ENCODE measurements at regions not wholly inside any gene's neighbourhood (a gene's known extent, or its start where the extent isn't known, plus 50 kb on each side); places are given as distances from the start of the nearest gene placed in this dataset.

GRCh38 chr11:45060707-45061106 is 85.7 kb upstream of the PRDM11 start:
- DNase-seq (ENCODE audit: low spot score) (no peak), ATAC-seq (no peak), FAIRE-seq (no peak)
- Histone ChIP-seq H3K79me2 (ENCODE audit: insufficient read depth, low read length) (no peaks in the 10 kb centered on the region), H3K27me3 (ENCODE audit: control insufficient read depth in 1 of 2, insufficient read depth in 2 of 2, low read length in 2 of 2) (peaks cover 0 to 3% of the 10 kb centered on the region in 2 experiments; a peak in 1 of 5 replicates), H4K20me1 (ENCODE audit: insufficient read depth, low read length) (no peaks in the 10 kb centered on the region), H2AFZ (ENCODE audit: low read length) (no peak overlapping the region), H3K9ac (ENCODE audit: insufficient read depth, low read depth, low read length) (no peak overlapping the region), H3K27ac (ENCODE audit: extremely low read length, insufficient read depth, low read length) (no peak overlapping the region), H3K9me3 (ENCODE audit: low read length) (peaks cover 7% of the 10 kb centered on the region; the same call in 1 of the 2 replicates), H3K4me1 (ENCODE audit: insufficient read depth, low read length) (no peaks in the 10 kb centered on the region), H3K4me2 (ENCODE audit: low read depth, low read length) (no peak overlapping the region), H3K4me3 (replicated peaks in 1 of 3; ENCODE audit: insufficient read depth in 1 of 3, low read depth in 2 of 3, low read length in 3 of 3) (no peak overlapping the region), H3K36me3 (replicated peaks in 1 of 2; ENCODE audit: control insufficient read depth in 1 of 2, insufficient read depth in 2 of 2, low read length in 2 of 2) (no peaks in the 10 kb centered on the region)
- ChIA-PET POLR2A (no interaction called here), CTCF (ENCODE audit: low intra/inter-chr PET ratio, low total read pairs) (no interaction called here)
- TF ChIP-seq SIX1 (CRISPR knock-in tag; IDR thresholded peaks at IDR 0.05; ENCODE audit: borderline replicate concordance) (no peak), MIXL1 (CRISPR knock-in tag; IDR thresholded peaks at IDR 0.05) (no peak)
- 46% methylated on average over 8 of the region's 8 CpGs for WGBS (ENCODE audit: low lambda C conversion rate)
- intact Hi-C loops (cut with micrococcal nuclease; ENCODE audit: unreplicated experiment), result no loop called here
- in situ Hi-C loops (cut with HindIII; ENCODE audit: extremely low pct_ligation_motif_present, low pct_unique_long_range_greater_than_20kb), result no loop called here
- BruUV-seq (replicated peaks), result no TSS peak

- POLR2A ChIA-PET, result no interaction called here
- no peak for FAIRE-seq
These were observed 84.8 kb upstream of the PRDM11 start for GRCh38 chr11:45061641-45062040.

More at GRCh38 chr11:45061641-45062040, 84.8 kb upstream of the PRDM11 start:
- H3K9me3 ChIP-seq (ENCODE audit: low read length), result peaks cover 7% of the 10 kb centered on the region; the same call in 1 of the 2 replicates
- CTCF ChIA-PET (ENCODE audit: low intra/inter-chr PET ratio, low total read pairs), result no interaction called here
- no peaks in the 10 kb centered on the region for H3K36me3 ChIP-seq (replicated peaks in 1 of 2; ENCODE audit: control insufficient read depth in 1 of 2, insufficient read depth in 2 of 2, low read length in 2 of 2)
- H3K4me1 ChIP-seq (ENCODE audit: insufficient read depth, low read length), result no peaks in the 10 kb centered on the region
- TF ChIP-seq ZNF607 (CRISPR knock-in tag; IDR thresholded peaks at IDR 0.05; ENCODE audit: borderline replicate concordance), result no peak
- TF ChIP-seq CREB1 (IDR thresholded peaks at IDR 0.05), result peak; percentile 13; the same call in 1 of the 2 replicates
- no peak for TF ChIP-seq CREB1 (CRISPR knock-in tag; IDR thresholded peaks at IDR 0.05)
- DNase-seq (ENCODE audit: low spot score), result no peak
- WGBS (ENCODE audit: low lambda C conversion rate), result 10% methylated on average over 7 of the region's 10 CpGs
- H2AFZ ChIP-seq (ENCODE audit: low read length), result no peak overlapping the region
- no peaks in the 10 kb centered on the region for H4K20me1 ChIP-seq (ENCODE audit: insufficient read depth, low read length)
- H3K9ac ChIP-seq (ENCODE audit: insufficient read depth, low read depth, low read length), result no peak overlapping the region
- no peak overlapping the region for H3K27ac ChIP-seq (ENCODE audit: extremely low read length, insufficient read depth, low read length)
- no peak for ATAC-seq
- no peak overlapping the region for H3K4me2 ChIP-seq (ENCODE audit: low read depth, low read length)
- no peak overlapping the region for H3K4me3 ChIP-seq (replicated peaks in 1 of 3; ENCODE audit: insufficient read depth in 1 of 3, low read depth in 2 of 3, low read length in 3 of 3)
- intact Hi-C loops (cut with micrococcal nuclease; ENCODE audit: unreplicated experiment), result no loop called here
- in situ Hi-C loops (cut with HindIII; ENCODE audit: extremely low pct_ligation_motif_present, low pct_unique_long_range_greater_than_20kb), result no loop called here
- H3K27me3 ChIP-seq (ENCODE audit: control insufficient read depth in 1 of 2, insufficient read depth in 2 of 2, low read length in 2 of 2), result peaks cover 0 to 3% of the 10 kb centered on the region in 2 experiments; a peak in 1 of 5 replicates
- H3K79me2 ChIP-seq (ENCODE audit: insufficient read depth, low read length), result no peaks in the 10 kb centered on the region
- no TSS peak for BruUV-seq (replicated peaks)
